CD14-positive monocyte (primary cell): ENCODE measurements at regions not wholly inside any gene's neighbourhood (a gene's known extent, or its start where the extent isn't known, plus 50 kb on each side); places are given as distances from the start of the nearest gene placed in this dataset.

ENCODE experiments used
- DNase-seq, 3 donors: peaks; one replicate each; pipeline ENCODE4 v3.0.0-alpha.2; 2011 to 2022
- H2AFZ ChIP-seq: 2 replicates; pipeline ENCODE4 v1.6.0; 2012; ENCODE audit warnings: mild to moderate bottlenecking, low read depth, low read length, inconsistent platforms; ENCODE audit not compliant: insufficient read depth, poor library complexity, severe bottlenecking
- H3K27ac ChIP-seq, 2 donors: 1 replicate in 1 of 2; 2 replicates in 1 of 2; pipeline ENCODE4 v1.5.1; 2012 to 2013; ENCODE audit warnings: low read length in 2 of 2, control low read depth in 1 of 2, inconsistent platforms in 1 of 2, low read depth in 1 of 2, mild to moderate bottlenecking in 1 of 2
- H3K27me3 ChIP-seq, 2 donors: one replicate each; pipeline versions ENCODE4 v1.6.0 to v1.6.1; 2011 to 2013; ENCODE audit warnings: low read length in 2 of 2; ENCODE audit not compliant: control insufficient read depth in 2 of 2, insufficient read depth in 2 of 2
- H3K36me3 ChIP-seq, 2 donors: replicated peaks in 1 of 2; 1 replicate in 1 of 2; 2 replicates in 1 of 2; pipeline versions ENCODE4 v1.5.1 to v1.6.1; 2012 to 2013; ENCODE audit warnings: low read length in 2 of 2, control low read depth in 1 of 2, inconsistent platforms in 1 of 2, mild to moderate bottlenecking in 1 of 2; ENCODE audit not compliant: insufficient read depth in 2 of 2, control insufficient read depth in 1 of 2
- H3K4me1 ChIP-seq, 2 donors: 1 replicate in 1 of 2; 2 replicates in 1 of 2; pipeline versions ENCODE4 v1.5.1 to v1.6.1; 2012 to 2013; ENCODE audit warnings: low read length in 2 of 2, control low read depth in 1 of 2, inconsistent platforms in 1 of 2, mild to moderate bottlenecking in 1 of 2, moderate library complexity in 1 of 2; ENCODE audit not compliant: insufficient read depth in 2 of 2, control insufficient read depth in 1 of 2
- H3K4me2 ChIP-seq: replicated peaks from 2 replicates; pipeline ENCODE3; 2012; ENCODE audit warnings: low read length, moderate library complexity, mild to moderate bottlenecking; ENCODE audit not compliant: poor library complexity, severe bottlenecking; ENCODE audit errors: extremely low read depth
- H3K4me3 ChIP-seq, 3 experiments: fragments of 200-600 bp in 1 of 3; sonication (generic) in 1 of 3; replicated peaks in 1 of 3; 1 replicate in 2 of 3; 2 replicates in 1 of 3; pipeline ENCODE4 v1.5.1; 2011 to 2013; ENCODE audit warnings: low read length in 3 of 3, mild to moderate bottlenecking in 3 of 3, control low read depth in 2 of 3, low read depth in 2 of 3, inconsistent platforms in 1 of 3, moderate library complexity in 1 of 3
- H3K79me2 ChIP-seq: 2 replicates; pipeline ENCODE4 v1.6.0; 2012; ENCODE audit warnings: mild to moderate bottlenecking, control low read depth, inconsistent platforms, low read length, moderate library complexity; ENCODE audit not compliant: insufficient read depth
- H3K9ac ChIP-seq: 2 replicates; pipeline ENCODE4 v1.6.0; 2017; ENCODE audit warnings: low read length, mild to moderate bottlenecking; ENCODE audit not compliant: insufficient read depth, poor library complexity, severe bottlenecking
- H3K9me3 ChIP-seq, 2 donors: replicated peaks in 1 of 2; 1 replicate in 1 of 2; 2 replicates in 1 of 2; pipeline versions ENCODE4 v1.5.1 to v1.6.1; 2012 to 2013; ENCODE audit warnings: low read length in 2 of 2, control low read depth in 1 of 2; ENCODE audit not compliant: control insufficient read depth in 1 of 2, insufficient read depth in 1 of 2
- H4K20me1 ChIP-seq: 2 replicates; pipeline ENCODE4 v1.6.0; 2012; ENCODE audit warnings: mild to moderate bottlenecking, low read length, control low read depth, moderate library complexity; ENCODE audit not compliant: insufficient read depth
- H3K27ac Mint-ChIP-seq, 7 donors: one replicate each; pipeline ENCODE4 v1.8.0; 2020; ENCODE audit warnings: mild to moderate bottlenecking in 7 of 7, mixed read lengths in 7 of 7, moderate library complexity in 6 of 7, inconsistent platforms in 2 of 7
- H3K27me3 Mint-ChIP-seq, 3 donors: one replicate each; pipeline ENCODE4 v1.8.0; 2021 to 2022; ENCODE audit warnings: low read depth in 3 of 3, mild to moderate bottlenecking in 3 of 3, mixed read lengths in 3 of 3, moderate library complexity in 3 of 3, inconsistent platforms in 1 of 3
- H3K36me3 Mint-ChIP-seq, 2 donors: one replicate each; pipeline ENCODE4 v1.8.0; 2020; ENCODE audit warnings: mixed read lengths in 2 of 2, inconsistent platforms in 1 of 2, mild to moderate bottlenecking in 1 of 2
- H3K4me1 Mint-ChIP-seq: one replicate; pipeline ENCODE4 v1.8.0; 2020; ENCODE audit warnings: mild to moderate bottlenecking, mixed read lengths
- H3K4me3 Mint-ChIP-seq, 2 donors: one replicate each; pipeline ENCODE4 v1.8.0; 2020; ENCODE audit warnings: mild to moderate bottlenecking in 2 of 2, mixed read lengths in 2 of 2, moderate library complexity in 1 of 2
- H3K9me3 Mint-ChIP-seq, 7 donors: one replicate each; pipeline ENCODE4 v1.8.0; 2020 to 2022; ENCODE audit warnings: mixed read lengths in 7 of 7, mild to moderate bottlenecking in 6 of 7, moderate library complexity in 6 of 7, inconsistent platforms in 2 of 7
- CTCF ChIP-seq: fragments of 200-600 bp; IDR thresholded peaks from one replicate; pipeline ENCODE4 v1.8.0; 2022; ENCODE audit warnings: antibody characterized with exemption, mild to moderate bottlenecking
- WGBS: methylation state at CpG from one replicate; pipeline ENCODE4 v1.1.5; 2013; ENCODE audit warnings: missing lambda C conversion rate; ENCODE audit not compliant: insufficient coverage; 5-methylcytosine and 5-hydroxymethylcytosine counted together
- intact Hi-C, 2 donors: fragments of 100-400 bp; cut with micrococcal nuclease; formaldehyde crosslinking; loops; one replicate each; pipeline versions ENCODE4 v1.15.0 to v1.15.1; 2023

- Histone ChIP-seq H3K27ac (no peak overlapping the region), H3K27me3 (peaks cover 0 to 29% of the 10 kb centered on the region in 2 donors), H3K9ac (no peak overlapping the region), H3K79me2 (no peaks in the 10 kb centered on the region), H3K4me2 (no peak overlapping the region), H3K4me1 (peaks cover 38 to 45% of the 10 kb centered on the region in 2 donors), H2AFZ (no peak overlapping the region), H3K9me3 (no peaks in the 10 kb centered on the region), H3K36me3 (no peaks in the 10 kb centered on the region), H4K20me1 (no peaks in the 10 kb centered on the region), H3K4me3 (no peak overlapping the region)
- no peak for TF ChIP-seq CTCF
- intact Hi-C loops, result no loop called here
- Mint-ChIP-seq H3K27ac (no peak overlapping the region), H3K36me3 (peaks cover 0 to 1% of the 10 kb centered on the region in 2 donors), H3K4me1 (peaks cover 40% of the 10 kb centered on the region), H3K4me3 (no peak overlapping the region), H3K27me3 (peaks cover 13 to 33% (median 23%) of the 10 kb centered on the region in 3 donors), H3K9me3 (peaks cover 0 to 4% (median 2%) of the 10 kb centered on the region in 7 donors)
- DNase-seq, result no peak
- WGBS, result 90% methylated on average over 12 of the region's 12 CpGs
These were observed 125.7 kb upstream of the CHST15 start for GRCh38 chr10:124219062-124219461.

- H3K4me1 Mint-ChIP-seq, result peaks cover 40% of the 10 kb centered on the region
- peaks cover 0 to 4% (median 2%) of the 10 kb centered on the region in 7 donors for H3K9me3 Mint-ChIP-seq
- Histone ChIP-seq H3K4me3 (no peak overlapping the region), H3K9ac (no peak overlapping the region), H3K79me2 (no peaks in the 10 kb centered on the region), H3K36me3 (no peaks in the 10 kb centered on the region), H4K20me1 (no peaks in the 10 kb centered on the region), H2AFZ (no peak overlapping the region), H3K27me3 (peaks cover 0 to 24% of the 10 kb centered on the region in 2 donors), H3K9me3 (no peaks in the 10 kb centered on the region), H3K27ac (no peak overlapping the region), H3K4me1 (peaks cover 38 to 45% of the 10 kb centered on the region in 2 donors), H3K4me2 (no peak overlapping the region)
- WGBS, result 96% methylated on average over 12 of the region's 12 CpGs
- no peak overlapping the region for H3K27ac Mint-ChIP-seq
- intact Hi-C loops, result no loop called here
- no peak overlapping the region for H3K4me3 Mint-ChIP-seq
- DNase-seq, result peak in 1 of 3 donors; percentile 22
- peaks cover 15 to 30% (median 23%) of the 10 kb centered on the region in 3 donors for H3K27me3 Mint-ChIP-seq
- H3K36me3 Mint-ChIP-seq, result peaks cover 0 to 1% of the 10 kb centered on the region in 2 donors
- no peak for TF ChIP-seq CTCF
These were observed 124.8 kb upstream of the CHST15 start for GRCh38 chr10:124217906-124218804.
